HepG2 (cell line): ENCODE measurements at regions not wholly inside any gene's neighbourhood (a gene's known extent, or its start where the extent isn't known, plus 50 kb on each side); places are given as distances from the start of the nearest gene placed in this dataset.

ENCODE experiments used
- ATAC-seq: fragments of 200-7000 bp; cut with Tn5 transposase; 3 replicates; pipeline ENCODE4 v1.9.1; 2020; ENCODE audit warnings: mild to moderate bottlenecking, moderate library complexity
- BruUV-seq: library from RNA; stranded (reverse); fragments of 400-500 nt; replicated peaks from 2 replicates; lab custom pipeline; 2021; lab: Mats Ljungman, UMichigan
- CTCF ChIA-PET: fragments of 300-600 bp; formaldehyde crosslinking; extraction: SDS; loops from one replicate; lab custom pipeline; 2021; ENCODE audit warnings: low total read pairs, inconsistent platforms, low intra/inter-chr PET ratio; lab: Yijun Ruan, JAX
- POLR2A ChIA-PET: fragments of 350-600 bp; sonication (Branson Sonifier 250); formaldehyde crosslinking; loops from one replicate; lab custom pipeline; 2020; ENCODE audit warnings: antibody characterized with exemption, inconsistent platforms; lab: Yijun Ruan, JAX
- DNase-seq: peaks from one replicate; pipeline ENCODE4 v3.0.0-alpha.2; 2015; ENCODE audit warnings: low spot score
- FAIRE-seq: peaks from 3 replicates; lab custom pipeline; 2011; peaks lifted over from hg19 to GRCh38; lab: Jason Lieb, UNC
- H2AFZ ChIP-seq: one replicate; pipeline ENCODE4 v1.6.1; 2011; ENCODE audit warnings: low read length, inconsistent platforms
- H3K27ac ChIP-seq: fragments of 300-600 bp; 3 replicates; pipeline ENCODE4 v1.8.0; 2011; ENCODE audit warnings: mixed run types, mild to moderate bottlenecking, mixed read lengths, low read length, inconsistent platforms; ENCODE audit not compliant: insufficient read depth; ENCODE audit errors: extremely low read length
- H3K27me3 ChIP-seq, 2 experiments: fragments of 200-600 bp in 1 of 2; 2 replicates in 1 of 2; 3 replicates in 1 of 2; pipeline versions ENCODE4 v1.6.0 to v1.8.0; 2011; ENCODE audit warnings: low read length in 2 of 2, mild to moderate bottlenecking in 2 of 2, moderate library complexity in 2 of 2, inconsistent platforms in 1 of 2; ENCODE audit not compliant: insufficient read depth in 2 of 2, control insufficient read depth in 1 of 2
- H3K36me3 ChIP-seq, 2 experiments: fragments of 200-600 bp in 1 of 2; replicated peaks in 1 of 2; 2 replicates in 1 of 2; 3 replicates in 1 of 2; pipeline versions ENCODE4 v1.5.1 to v1.8.0; 2011; ENCODE audit warnings: low read length in 2 of 2, inconsistent platforms in 1 of 2; ENCODE audit not compliant: insufficient read depth in 2 of 2, control insufficient read depth in 1 of 2
- H3K4me1 ChIP-seq: 2 replicates; pipeline ENCODE4 v1.5.1; 2012; ENCODE audit warnings: low read length, inconsistent platforms; ENCODE audit not compliant: insufficient read depth
- H3K4me2 ChIP-seq: 2 replicates; pipeline ENCODE4 v1.6.0; 2011; ENCODE audit warnings: low read depth, low read length, inconsistent platforms
- H3K4me3 ChIP-seq, 3 experiments: fragments of 200-600 bp in 1 of 3; sonication (generic), shearing (Covaris generic) in 1 of 3; replicated peaks in 1 of 3; 2 replicates each; pipeline ENCODE4 v1.5.1; 2011 to 2016; ENCODE audit warnings: low read length in 3 of 3, inconsistent platforms in 2 of 3, low read depth in 2 of 3, mild to moderate bottlenecking in 2 of 3, control low read depth in 1 of 3, mixed read lengths in 1 of 3; ENCODE audit not compliant: insufficient read depth in 1 of 3
- H3K79me2 ChIP-seq: one replicate; pipeline ENCODE4 v1.6.1; 2011; ENCODE audit warnings: low read length, inconsistent platforms; ENCODE audit not compliant: insufficient read depth
- H3K9ac ChIP-seq: 2 replicates; pipeline ENCODE4 v1.6.0; 2011; ENCODE audit warnings: mild to moderate bottlenecking, low read depth, low read length, inconsistent platforms; ENCODE audit not compliant: insufficient read depth
- H3K9me3 ChIP-seq: 2 replicates; pipeline ENCODE4 v1.5.1; 2012; ENCODE audit warnings: mild to moderate bottlenecking, low read length
- H4K20me1 ChIP-seq: 2 replicates; pipeline ENCODE4 v1.6.0; 2011; ENCODE audit warnings: inconsistent platforms, mild to moderate bottlenecking, low read length, moderate library complexity; ENCODE audit not compliant: insufficient read depth
- FOXO1 ChIP-seq: sonication (generic); formaldehyde crosslinking; IDR thresholded peaks from 2 replicates; pipeline ENCODE4 v1.4.0; 2020; ENCODE audit warnings: missing genetic modification reagents
- HDAC1 ChIP-seq: sonication (generic); formaldehyde crosslinking; IDR thresholded peaks from 2 replicates; pipeline ENCODE4 v1.5.1; 2020; ENCODE audit warnings: mild to moderate bottlenecking, missing genetic modification reagents
- MAFG ChIP-seq: sonication (generic); formaldehyde crosslinking; IDR thresholded peaks from 2 replicates; pipeline ENCODE4 v1.5.1; 2020; ENCODE audit warnings: mild to moderate bottlenecking, missing genetic modification reagents
- NFIC ChIP-seq: IDR thresholded peaks from 2 replicates; pipeline ENCODE4 v1.6.1; 2012; ENCODE audit warnings: mild to moderate bottlenecking, low read length, inconsistent platforms
- RFX5 ChIP-seq: IDR thresholded peaks from 2 replicates; pipeline ENCODE4 v1.6.1; 2011; ENCODE audit warnings: low read depth, low read length, improper control_type of control experiment
- SIX1 ChIP-seq: sonication (generic); formaldehyde crosslinking; IDR thresholded peaks from 2 replicates; pipeline ENCODE4 v1.4.0; 2020; ENCODE audit warnings: missing genetic modification reagents, borderline replicate concordance
- ZNF572 ChIP-seq: sonication (generic); formaldehyde crosslinking; IDR thresholded peaks from 2 replicates; pipeline ENCODE4 v1.5.1; 2020; ENCODE audit warnings: mild to moderate bottlenecking, missing genetic modification reagents
- ZNF605 ChIP-seq: sonication (generic); formaldehyde crosslinking; IDR thresholded peaks from 2 replicates; pipeline ENCODE4 v1.8.0; 2022; ENCODE audit warnings: mild to moderate bottlenecking, missing genetic modification reagents
- ZNF879 ChIP-seq: sonication (generic); formaldehyde crosslinking; IDR thresholded peaks from 2 replicates; pipeline ENCODE4 v1.8.1; 2023; ENCODE audit warnings: missing genetic modification reagents
- WGBS: methylation state at CpG from one replicate; pipeline ENCODE4 v1.1.6; 2017; ENCODE audit warnings: low lambda C conversion rate; 5-methylcytosine and 5-hydroxymethylcytosine counted together
- in situ Hi-C: cut with HindIII; loops from 2 replicates; pipeline ENCODE4 v1.10.0; 2017; ENCODE audit warnings: low pct_unique_long_range_greater_than_20kb; ENCODE audit not compliant: extremely low pct_ligation_motif_present
- intact Hi-C: fragments of 100-400 bp; cut with micrococcal nuclease; formaldehyde crosslinking; loops from one replicate; pipeline ENCODE4 v1.10.0; 2022; ENCODE audit not compliant: unreplicated experiment
- TF ChIP-seq, protein P1 (sequence below): sonication (generic); formaldehyde crosslinking; IDR thresholded peaks from 2 replicates; pipeline ENCODE4 v1.9.0; 2021; ENCODE audit warnings: missing genetic modification reagents, borderline replicate concordance

DNA sequence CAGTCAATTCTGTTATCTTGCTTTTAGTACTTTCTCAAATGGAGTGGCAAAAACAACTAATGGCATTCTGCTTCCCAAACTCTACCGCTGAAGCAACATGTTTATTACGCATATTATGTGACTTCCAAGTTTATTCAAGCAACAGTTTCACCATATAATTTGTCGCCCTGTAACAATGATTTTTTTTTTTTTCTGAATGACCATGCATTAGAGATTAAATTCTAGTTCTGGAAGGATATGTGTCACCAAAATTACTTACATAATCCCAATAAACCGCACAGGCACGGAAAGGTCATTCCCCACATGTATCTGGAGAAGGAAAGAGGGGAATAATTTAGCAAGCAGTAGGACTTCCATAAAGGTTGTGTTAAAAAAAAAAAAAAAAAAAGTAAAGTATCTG is 691.8 kb downstream of the DNAH5 start:
- Histone ChIP-seq H3K27ac (no peak overlapping the region), H3K4me3 (no peak overlapping the region), H3K4me2 (no peak overlapping the region), H2AFZ (no peak overlapping the region), H3K36me3 (no peaks in the 10 kb centered on the region), H3K27me3 (no peaks in the 10 kb centered on the region), H3K79me2 (no peaks in the 10 kb centered on the region), H3K9me3 (peaks cover 76% of the 10 kb centered on the region), H3K9ac (no peak overlapping the region), H4K20me1 (no peaks in the 10 kb centered on the region), H3K4me1 (no peaks in the 10 kb centered on the region; the same call in 1 of the 2 replicates)
- intact Hi-C loops (no loop called here), in situ Hi-C loops (no loop called here)
- ATAC-seq (no peak), FAIRE-seq (no peak), DNase-seq (no peak)
- ChIA-PET CTCF (no interaction called here), POLR2A (no interaction called here)
- no TSS peak for BruUV-seq
- WGBS: 61% methylated on average over 5 of the region's 5 CpGs
- TF ChIP-seq MAFG (CRISPR knock-in tag) (no peak), RFX5 (no peak), FOXO1 (no peak), HDAC1 (no peak), NFIC (no peak), ZNF605 (no peak), SIX1 (no peak), ZNF879 (CRISPR knock-in tag) (no peak), ZNF572 (no peak)
- TF ChIP-seq, protein P1, sequence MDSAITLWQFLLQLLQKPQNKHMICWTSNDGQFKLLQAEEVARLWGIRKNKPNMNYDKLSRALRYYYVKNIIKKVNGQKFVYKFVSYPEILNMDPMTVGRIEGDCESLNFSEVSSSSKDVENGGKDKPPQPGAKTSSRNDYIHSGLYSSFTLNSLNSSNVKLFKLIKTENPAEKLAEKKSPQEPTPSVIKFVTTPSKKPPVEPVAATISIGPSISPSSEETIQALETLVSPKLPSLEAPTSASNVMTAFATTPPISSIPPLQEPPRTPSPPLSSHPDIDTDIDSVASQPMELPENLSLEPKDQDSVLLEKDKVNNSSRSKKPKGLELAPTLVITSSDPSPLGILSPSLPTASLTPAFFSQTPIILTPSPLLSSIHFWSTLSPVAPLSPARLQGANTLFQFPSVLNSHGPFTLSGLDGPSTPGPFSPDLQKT (CRISPR knock-in tag): no peak
